KBM-7 (cell line): ENCODE measurements at regions not wholly inside any gene's neighbourhood (a gene's known extent, or its start where the extent isn't known, plus 50 kb on each side); places are given as distances from the start of the nearest gene placed in this dataset.

ENCODE experiments used
- DNase-seq: peaks from one replicate; pipeline ENCODE4 v3.0.0-alpha.2; 2015
- in situ Hi-C: fragments of 300-500 bp; cut with MboI; formaldehyde crosslinking; loops from 2 replicates; pipeline ENCODE4 v1.14.3; 2020; ENCODE audit warnings: low sequenced_read_pairs, low pct_unique_long_range_greater_than_20kb, mixed read lengths

GRCh38 chr4:100087743-100088142, 102.5 kb downstream of the DDIT4L start:
- in situ Hi-C loops, result no loop called here
- DNase-seq, result no peak

DNA sequence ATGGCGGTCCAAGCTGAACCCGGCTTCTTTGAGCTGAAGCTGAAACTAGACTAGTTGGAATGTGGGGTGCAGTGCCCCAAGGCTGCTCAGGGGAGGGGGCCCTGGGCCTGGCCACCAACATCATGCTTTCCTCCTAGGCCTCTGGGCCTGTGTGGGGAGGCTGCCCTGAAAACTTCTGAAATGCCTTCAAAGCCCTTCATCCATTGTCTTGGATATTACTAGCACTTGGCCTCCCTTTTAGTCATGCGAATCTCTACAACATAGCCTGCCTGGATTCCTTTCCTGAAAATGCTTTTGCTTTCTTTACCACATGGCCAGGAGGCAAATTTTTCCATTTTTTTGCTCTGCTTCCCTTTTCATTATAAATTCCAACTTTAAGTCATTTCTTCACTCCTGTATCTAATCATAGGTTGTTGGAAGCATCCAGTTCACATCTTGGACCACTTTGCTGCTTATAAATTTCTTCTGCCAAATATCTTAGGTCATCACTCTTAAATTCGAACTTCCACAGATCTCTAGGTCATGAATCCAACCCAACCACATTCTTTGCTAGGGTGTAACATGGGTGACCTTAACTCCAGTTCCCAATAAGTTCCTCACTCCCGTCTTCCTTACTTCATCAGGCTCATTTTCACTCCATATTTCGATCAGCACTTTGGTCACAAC, 103.4 kb downstream of the DDIT4L start:
- in situ Hi-C loops, result no loop called here
- DNase-seq, result no peak

DNA sequence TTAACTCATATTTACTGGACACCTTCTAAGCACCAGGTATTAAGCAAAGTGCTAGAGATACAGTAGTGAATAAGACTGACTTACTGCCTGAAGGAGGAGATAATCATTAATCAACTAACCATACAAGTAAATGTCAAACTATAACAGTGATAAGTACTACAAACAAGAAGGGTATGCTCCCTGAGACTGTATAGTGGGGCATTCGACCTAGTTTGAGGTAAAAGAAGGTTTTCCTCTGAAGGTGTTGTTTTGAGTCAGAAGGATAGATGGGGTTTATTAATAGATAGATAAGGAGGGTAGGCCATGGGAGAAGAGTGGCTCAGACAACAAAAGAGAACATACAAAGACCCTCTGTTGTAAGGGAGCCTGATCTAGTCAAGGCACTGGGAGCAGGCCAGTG, 105.4 kb downstream of the DDIT4L start:
- in situ Hi-C loops, result no loop called here
- DNase-seq, result no peak

DNA sequence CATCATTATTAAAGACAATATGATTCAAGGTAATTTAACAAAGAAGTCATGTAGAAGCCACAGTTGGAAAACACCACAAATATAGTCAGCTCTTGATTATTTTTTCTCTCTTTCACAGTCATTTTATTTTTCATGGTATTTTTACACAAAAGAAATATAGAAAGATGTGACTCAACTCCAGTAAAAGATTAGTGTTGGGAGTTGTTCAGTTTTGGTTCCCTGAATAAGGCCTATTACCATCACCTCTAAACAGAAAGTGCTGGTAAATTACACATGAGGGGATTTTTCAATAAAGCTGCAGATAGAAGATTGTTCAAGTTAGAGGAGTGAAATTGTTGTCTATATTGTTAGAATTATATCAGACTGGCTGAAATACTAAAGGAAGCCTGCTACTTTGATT, 107.0 kb downstream of the DDIT4L start:
- DNase-seq, result no peak
- in situ Hi-C loops, result no loop called here

DNA sequence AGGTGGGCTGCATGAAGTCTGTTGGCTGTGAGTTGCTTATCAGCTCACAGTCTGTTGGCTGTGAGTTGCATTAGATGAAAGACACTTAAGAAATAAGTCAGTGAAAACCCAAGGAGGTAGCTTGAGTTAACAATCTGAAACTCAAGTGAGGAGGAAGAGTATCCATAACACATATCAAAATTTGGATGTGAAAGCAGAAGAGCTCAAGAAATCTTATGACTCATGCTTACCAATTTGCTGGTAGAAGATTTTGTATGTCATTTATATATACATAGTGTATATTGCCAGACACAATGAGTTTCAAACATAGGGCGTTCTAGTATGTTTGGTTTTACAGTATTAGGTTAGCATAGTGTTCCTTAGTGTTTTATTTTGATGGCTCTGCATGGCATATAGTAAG, 107.4 kb downstream of the DDIT4L start:
- no peak for DNase-seq
- in situ Hi-C loops, result no loop called here

- in situ Hi-C loops, result no loop called here
- DNase-seq, result no peak
Observed at GRCh38 chr4:100081491-100081890, 108.8 kb downstream of the DDIT4L start.

- in situ Hi-C loops, result no loop called here
Observed at GRCh38 chr4:100079264-100079663, 111.0 kb downstream of the DDIT4L start.

DNA sequence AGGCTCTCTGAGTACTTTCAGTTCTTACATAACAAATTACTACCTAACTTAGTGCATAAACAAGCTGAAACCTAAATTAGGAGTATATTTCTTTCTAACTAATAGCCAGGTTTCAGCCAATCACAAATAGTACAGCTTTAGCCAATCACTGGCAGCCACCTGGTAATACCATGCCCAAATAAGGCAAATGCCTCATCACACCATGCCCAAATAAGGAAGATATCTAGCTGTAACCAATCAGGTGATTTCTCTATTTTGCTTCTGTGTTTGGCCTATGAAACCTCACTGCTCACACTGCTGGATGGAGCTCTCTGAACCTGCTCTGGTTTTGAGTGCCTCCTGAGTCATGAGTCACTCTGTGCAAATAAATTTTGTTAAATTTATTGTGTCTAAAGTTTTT, 113.5 kb downstream of the DDIT4L start:
- no peak for DNase-seq
- in situ Hi-C loops, result no loop called here

More at GRCh38 chr4:100079264-100079663, 111.0 kb downstream of the DDIT4L start:
- DNase-seq, result no peak

- no peak for DNase-seq
- in situ Hi-C loops, result no loop called here
Observed at GRCh38 chr4:100075486-100076270, 114.6 kb downstream of the DDIT4L start.

DNA sequence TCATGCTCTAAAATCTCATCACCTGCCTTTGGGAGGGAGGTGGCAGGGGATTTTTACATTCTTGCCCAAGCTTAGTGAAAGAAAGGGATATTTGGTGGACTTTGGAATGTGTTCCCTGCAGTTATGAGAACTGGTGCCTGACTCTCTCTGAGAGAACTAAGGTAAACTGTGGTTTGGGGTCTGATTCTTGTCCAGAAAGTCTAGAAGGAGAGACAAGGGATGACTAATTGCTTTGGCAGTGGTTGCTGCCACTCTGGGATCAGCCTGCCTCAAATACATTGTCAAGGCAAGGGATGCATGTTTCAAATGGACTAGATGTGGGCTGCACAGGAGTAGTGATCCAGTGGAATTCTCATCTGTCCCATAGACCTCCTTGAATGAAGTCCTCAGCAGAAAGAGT, 115.2 kb downstream of the DDIT4L start:
- in situ Hi-C loops, result no loop called here

DNA sequence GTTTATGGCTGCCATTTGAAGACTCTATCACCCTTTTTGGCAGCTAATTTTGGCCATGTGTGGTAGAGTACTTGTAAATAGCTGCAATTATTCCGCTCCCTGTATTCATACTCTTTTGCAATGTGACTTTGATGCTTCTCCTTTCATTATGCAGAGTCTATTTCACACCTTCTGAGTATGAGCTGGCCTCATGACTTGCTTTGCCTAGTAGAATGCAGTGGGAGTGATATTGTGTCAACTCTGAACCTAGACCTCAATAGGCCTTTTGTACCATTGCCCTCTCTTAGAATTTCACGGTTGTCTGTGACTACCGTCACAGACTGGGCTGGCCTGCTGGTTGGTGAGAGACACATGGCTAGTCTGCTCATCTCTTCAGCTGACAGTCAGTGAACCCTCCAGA, 118.8 kb downstream of the DDIT4L start:
- DNase-seq, result no peak
- in situ Hi-C loops, result no loop called here

More for the DNA sequence above, 115.2 kb downstream of the DDIT4L start:
- DNase-seq, result no peak

GRCh38 chr4:100070868-100071267, 119.4 kb downstream of the DDIT4L start:
- in situ Hi-C loops, result no loop called here
- DNase-seq, result no peak

GRCh38 chr4:100069207-100069606, 119.1 kb upstream of the H2AZ1 start:
- DNase-seq, result no peak
- in situ Hi-C loops, result no loop called here

GRCh38 chr4:100067255-100067654, 117.2 kb upstream of the H2AZ1 start:
- in situ Hi-C loops, result no loop called here
- no peak for DNase-seq

DNA sequence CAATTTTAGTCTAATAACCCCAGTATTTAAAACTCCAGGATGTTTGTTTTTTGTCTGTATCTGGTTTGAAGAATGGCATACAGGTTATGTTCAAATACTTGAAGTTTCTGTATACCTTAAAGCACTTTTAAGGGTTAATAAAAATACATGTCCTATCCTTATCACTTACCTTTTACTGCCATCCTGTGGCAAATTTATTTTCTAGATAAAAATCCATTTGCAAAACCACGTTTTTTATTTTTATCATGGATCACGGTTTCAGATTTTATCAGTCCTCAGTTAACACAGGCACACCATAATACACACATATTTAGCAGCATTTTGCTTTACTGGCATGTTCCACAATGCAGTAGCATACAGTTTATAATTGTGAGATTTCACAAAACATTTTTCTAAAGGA, 113.3 kb upstream of the H2AZ1 start:
- in situ Hi-C loops, result no loop called here
- no peak for DNase-seq

DNA sequence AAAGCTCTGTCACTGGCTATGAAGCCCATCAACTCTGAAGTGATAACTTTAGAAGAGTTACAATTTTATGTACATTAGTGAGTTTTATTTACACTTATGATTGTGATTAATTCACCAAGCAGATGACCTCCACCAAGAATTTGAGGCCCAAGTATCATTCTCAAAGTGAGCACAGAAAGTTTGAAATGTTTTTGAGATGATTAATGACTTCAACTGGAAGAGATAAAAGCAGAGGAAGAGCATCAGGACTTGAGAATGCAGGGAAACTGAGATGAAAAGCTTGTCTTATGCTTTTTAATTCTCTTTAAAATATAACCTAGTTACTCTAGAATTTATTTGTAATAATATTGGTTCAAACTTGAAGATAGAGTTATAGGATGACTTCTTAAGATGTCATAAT, 112.8 kb upstream of the H2AZ1 start:
- DNase-seq, result no peak
- in situ Hi-C loops, result no loop called here

- in situ Hi-C loops, result no loop called here
- DNase-seq, result no peak
Observed at GRCh38 chr4:100061835-100062234, 111.8 kb upstream of the H2AZ1 start.

DNA sequence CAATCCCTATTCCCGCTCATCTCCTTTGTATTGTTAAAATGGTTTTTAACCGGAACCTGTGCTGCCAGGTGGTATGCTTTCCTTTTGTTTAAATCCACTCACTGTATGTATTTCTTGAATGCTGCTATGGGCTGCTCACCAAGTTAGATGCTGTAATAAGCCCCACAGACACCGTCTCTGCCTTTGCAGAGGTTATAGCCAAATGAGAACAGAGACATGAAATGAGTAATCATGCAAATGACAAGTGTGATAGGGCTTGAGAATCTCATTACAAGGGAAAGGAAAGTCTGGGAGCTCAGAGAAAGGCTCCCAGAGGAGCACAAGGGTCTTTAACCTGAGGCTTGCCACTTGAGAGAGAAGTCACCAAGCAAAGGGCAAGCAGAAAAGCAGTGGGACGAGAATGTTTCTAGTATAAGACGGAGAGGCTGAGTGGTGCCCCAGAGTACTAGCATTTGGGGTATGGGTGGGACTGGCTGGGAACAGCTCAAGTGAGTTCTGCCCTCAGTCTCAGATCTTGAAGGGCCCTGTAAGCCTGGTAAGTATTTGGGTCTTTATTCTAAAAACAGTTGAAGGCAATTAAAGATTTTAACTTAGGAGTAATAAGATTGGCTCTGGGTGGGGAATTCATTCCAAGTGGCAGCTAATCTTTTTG, 110.8 kb upstream of the H2AZ1 start:
- in situ Hi-C loops, result no loop called here
- DNase-seq, result no peak

- in situ Hi-C loops, result no loop called here
Observed at GRCh38 chr4:100059467-100059866, 109.4 kb upstream of the H2AZ1 start.

DNA sequence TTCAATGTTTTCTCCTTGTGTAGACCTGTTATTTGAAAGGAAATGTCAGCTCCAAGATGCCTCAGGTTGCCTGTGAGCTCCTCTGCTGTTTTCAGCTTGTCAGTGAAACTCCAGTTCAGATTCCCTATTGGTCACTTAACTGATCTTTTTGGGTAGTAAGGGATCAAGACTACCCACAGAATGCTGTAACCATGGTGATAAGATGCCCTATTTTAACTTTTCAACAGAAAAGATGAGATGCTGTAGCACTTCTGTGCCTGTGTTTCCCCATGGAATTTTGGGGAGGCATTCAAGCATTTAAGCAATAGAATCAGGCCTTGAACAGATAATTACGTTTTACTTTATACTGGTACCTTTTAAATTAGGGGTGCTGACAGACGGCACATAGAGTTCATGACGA, 106.6 kb upstream of the H2AZ1 start:
- in situ Hi-C loops, result no loop called here
- DNase-seq, result no peak

More at GRCh38 chr4:100059467-100059866, 109.4 kb upstream of the H2AZ1 start:
- no peak for DNase-seq
